HL-60 (cell line): ENCODE measurements at regions not wholly inside any gene's neighbourhood (a gene's known extent, or its start where the extent isn't known, plus 50 kb on each side); places are given as distances from the start of the nearest gene placed in this dataset.

Experiments
- DNase-seq, 2 experiments: peaks; one replicate each; pipeline ENCODE4 v3.0.0-alpha.2; 2010 to 2020; ENCODE audit warnings: low read depth in 1 of 2, low spot score in 1 of 2
- H3K27ac ChIP-seq: fragments of 250-450 bp; sonication (Bioruptor Pico); replicated peaks from 2 replicates; pipeline ENCODE4 v1.5.1; 2020; ENCODE audit warnings: mild to moderate bottlenecking, moderate library complexity
- H3K27me3 ChIP-seq: fragments of 250-450 bp; sonication (Bioruptor Pico); 2 replicates; pipeline ENCODE4 v1.5.1; 2021; ENCODE audit warnings: mild to moderate bottlenecking, moderate library complexity; ENCODE audit not compliant: insufficient read depth, poor library complexity, severe bottlenecking
- H3K4me3 ChIP-seq: replicated peaks from 2 replicates; pipeline ENCODE4 v1.5.1; 2011; ENCODE audit warnings: mild to moderate bottlenecking, control low read depth, low read length; ENCODE audit not compliant: insufficient read depth
- CTCF ChIP-seq: IDR thresholded peaks from one replicate; pipeline ENCODE4 v1.5.1; 2011; ENCODE audit warnings: low read length, control low read depth, inconsistent platforms; ENCODE audit not compliant: insufficient read depth
- GABPA ChIP-seq: IDR thresholded peaks from 2 replicates; pipeline ENCODE4 v1.6.1; 2012; ENCODE audit warnings: low read depth
- POLR2AphosphoS5 ChIP-seq: IDR thresholded peaks from 2 replicates; pipeline ENCODE4 v1.6.1; 2012; ENCODE audit warnings: low read depth
- SPI1 ChIP-seq: IDR thresholded peaks from 2 replicates; pipeline ENCODE4 v1.6.1; 2012; ENCODE audit warnings: low read depth, mild to moderate bottlenecking, borderline replicate concordance
- TF ChIP-seq, protein P1 (sequence below): IDR thresholded peaks from 2 replicates; pipeline ENCODE4 v1.6.1; 2012; ENCODE audit warnings: low read depth; ENCODE audit not compliant: insufficient replicate concordance

DNA sequence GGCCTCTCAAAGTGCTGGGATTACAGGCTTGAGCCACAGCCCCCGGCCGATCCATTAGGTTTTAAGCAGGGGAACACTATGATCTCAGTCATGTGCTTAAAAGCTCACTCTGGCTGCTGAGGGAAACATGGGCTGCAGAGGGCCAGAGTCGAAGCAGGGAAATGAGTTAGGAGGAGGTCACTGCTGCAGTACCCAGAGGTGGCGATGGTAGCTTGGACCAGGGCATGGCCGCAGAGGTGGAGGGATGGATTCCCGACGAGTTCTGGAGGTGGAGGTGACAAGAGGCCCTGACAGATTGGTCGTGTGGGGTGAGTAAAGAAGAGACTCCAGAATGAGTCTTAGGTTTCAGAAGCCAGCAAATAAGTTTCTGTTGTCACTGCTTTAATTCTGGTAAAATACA lies 54.4 kb upstream of the INCENP start:
- TF ChIP-seq CTCF (no peak), GABPA (no peak), SPI1 (no peak), POLR2AphosphoS5 (no peak)
- TF ChIP-seq, protein P1, sequence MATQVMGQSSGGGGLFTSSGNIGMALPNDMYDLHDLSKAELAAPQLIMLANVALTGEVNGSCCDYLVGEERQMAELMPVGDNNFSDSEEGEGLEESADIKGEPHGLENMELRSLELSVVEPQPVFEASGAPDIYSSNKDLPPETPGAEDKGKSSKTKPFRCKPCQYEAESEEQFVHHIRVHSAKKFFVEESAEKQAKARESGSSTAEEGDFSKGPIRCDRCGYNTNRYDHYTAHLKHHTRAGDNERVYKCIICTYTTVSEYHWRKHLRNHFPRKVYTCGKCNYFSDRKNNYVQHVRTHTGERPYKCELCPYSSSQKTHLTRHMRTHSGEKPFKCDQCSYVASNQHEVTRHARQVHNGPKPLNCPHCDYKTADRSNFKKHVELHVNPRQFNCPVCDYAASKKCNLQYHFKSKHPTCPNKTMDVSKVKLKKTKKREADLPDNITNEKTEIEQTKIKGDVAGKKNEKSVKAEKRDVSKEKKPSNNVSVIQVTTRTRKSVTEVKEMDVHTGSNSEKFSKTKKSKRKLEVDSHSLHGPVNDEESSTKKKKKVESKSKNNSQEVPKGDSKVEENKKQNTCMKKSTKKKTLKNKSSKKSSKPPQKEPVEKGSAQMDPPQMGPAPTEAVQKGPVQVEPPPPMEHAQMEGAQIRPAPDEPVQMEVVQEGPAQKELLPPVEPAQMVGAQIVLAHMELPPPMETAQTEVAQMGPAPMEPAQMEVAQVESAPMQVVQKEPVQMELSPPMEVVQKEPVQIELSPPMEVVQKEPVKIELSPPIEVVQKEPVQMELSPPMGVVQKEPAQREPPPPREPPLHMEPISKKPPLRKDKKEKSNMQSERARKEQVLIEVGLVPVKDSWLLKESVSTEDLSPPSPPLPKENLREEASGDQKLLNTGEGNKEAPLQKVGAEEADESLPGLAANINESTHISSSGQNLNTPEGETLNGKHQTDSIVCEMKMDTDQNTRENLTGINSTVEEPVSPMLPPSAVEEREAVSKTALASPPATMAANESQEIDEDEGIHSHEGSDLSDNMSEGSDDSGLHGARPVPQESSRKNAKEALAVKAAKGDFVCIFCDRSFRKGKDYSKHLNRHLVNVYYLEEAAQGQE, result no peak
- no peak for DNase-seq
- Histone ChIP-seq H3K4me3 (no peak overlapping the region), H3K27me3 (no peaks in the 10 kb centered on the region), H3K27ac (no peak overlapping the region)

DNA sequence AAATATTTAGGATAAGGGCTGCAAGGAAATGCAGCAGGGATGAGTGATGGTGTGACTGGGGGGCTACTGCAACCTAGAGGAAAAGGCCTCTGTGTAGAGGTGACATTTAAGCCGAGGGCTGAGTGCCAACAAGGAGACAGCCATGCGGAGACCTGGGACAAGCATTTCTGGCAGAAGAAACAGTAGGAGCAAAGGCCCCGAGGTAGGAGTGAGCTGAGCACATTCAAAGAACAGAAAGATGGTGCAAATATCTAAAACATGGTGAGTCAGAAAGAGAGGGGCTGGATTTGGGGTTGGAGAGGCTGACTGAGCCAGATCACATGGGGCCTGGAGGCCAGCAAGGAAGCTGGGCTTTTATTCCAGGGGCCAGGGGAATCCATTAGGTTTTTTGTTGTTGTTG lies 55.1 kb upstream of the INCENP start:
- no peak for DNase-seq
- Histone ChIP-seq H3K27me3 (no peaks in the 10 kb centered on the region), H3K4me3 (no peak overlapping the region), H3K27ac (no peak overlapping the region)
- TF ChIP-seq, protein P1, result no peak
- no peak for TF ChIP-seq SPI1
- no peak for TF ChIP-seq GABPA
- no peak for TF ChIP-seq CTCF
- no peak for TF ChIP-seq POLR2AphosphoS5

DNA sequence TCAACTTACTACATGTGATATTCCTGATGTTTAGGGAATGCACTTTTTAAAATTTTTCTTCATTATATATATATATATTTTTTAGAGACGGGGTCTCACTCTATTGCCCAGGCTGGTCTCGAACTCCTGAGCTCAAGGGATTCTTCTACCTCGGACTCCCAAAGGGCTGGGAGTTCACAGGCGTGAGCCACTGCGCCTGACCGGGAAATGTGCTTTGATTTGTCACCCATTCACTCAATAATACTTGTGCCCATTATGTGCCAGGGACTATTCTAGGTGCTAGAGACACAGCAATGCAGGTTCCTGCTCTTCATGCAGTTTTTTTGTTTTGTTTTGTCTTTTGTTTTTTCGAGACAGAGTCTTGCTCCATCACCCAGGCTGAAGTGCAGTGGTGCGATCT lies 56.1 kb upstream of the INCENP start:
- Histone ChIP-seq H3K4me3 (no peak overlapping the region), H3K27me3 (no peaks in the 10 kb centered on the region), H3K27ac (no peak overlapping the region)
- DNase-seq, result no peak
- no peak for TF ChIP-seq CTCF
- TF ChIP-seq GABPA, result no peak
- TF ChIP-seq, protein P1, result no peak
- TF ChIP-seq SPI1, result no peak
- no peak for TF ChIP-seq POLR2AphosphoS5
